COLO829 (cell line): ENCODE measurements at regions not wholly inside any gene's neighbourhood (a gene's known extent, or its start where the extent isn't known, plus 50 kb on each side); places are given as distances from the start of the nearest gene placed in this dataset.
"Not testable (repeated sequence)": the region's sequence is repeated elsewhere in the genome, so short reads cannot be mapped to it uniquely, and the experiment has no call there.

Experiments
- DNase-seq: peaks from one replicate; pipeline ENCODE4 v3.0.0; 2012; ENCODE audit warnings: low spot score

DNA sequence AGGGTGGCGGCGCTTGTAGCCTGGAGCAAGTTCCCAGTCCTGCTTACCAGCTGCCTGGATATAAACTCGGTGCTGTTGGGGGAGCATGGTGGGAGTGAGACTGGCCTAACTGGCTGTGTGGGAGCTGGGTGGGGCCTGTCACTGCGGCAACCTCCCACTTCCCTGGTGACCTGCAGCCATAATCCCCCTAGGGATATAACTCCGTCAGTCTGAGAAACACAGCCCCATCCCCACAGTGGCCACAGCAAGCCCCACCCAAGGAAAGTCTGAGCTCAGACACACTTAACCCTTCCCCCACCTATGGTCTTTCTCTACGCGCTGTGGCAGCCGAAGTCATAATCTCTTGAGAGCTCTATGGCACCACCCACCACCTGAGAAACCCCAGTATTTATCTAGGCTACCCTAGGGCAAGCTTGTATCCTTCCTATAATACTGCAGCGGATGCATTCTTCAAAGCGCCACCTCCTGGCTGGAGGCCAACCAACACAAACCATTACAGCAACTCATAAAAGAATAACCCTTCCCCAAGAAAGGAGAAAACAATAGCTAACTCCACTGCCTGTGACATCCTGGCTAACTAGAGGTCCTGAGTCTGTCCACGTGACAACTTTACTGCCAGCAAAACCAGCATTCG is 57.4 kb downstream of the ZNF648 start:
- DNase-seq, result no peak

DNA sequence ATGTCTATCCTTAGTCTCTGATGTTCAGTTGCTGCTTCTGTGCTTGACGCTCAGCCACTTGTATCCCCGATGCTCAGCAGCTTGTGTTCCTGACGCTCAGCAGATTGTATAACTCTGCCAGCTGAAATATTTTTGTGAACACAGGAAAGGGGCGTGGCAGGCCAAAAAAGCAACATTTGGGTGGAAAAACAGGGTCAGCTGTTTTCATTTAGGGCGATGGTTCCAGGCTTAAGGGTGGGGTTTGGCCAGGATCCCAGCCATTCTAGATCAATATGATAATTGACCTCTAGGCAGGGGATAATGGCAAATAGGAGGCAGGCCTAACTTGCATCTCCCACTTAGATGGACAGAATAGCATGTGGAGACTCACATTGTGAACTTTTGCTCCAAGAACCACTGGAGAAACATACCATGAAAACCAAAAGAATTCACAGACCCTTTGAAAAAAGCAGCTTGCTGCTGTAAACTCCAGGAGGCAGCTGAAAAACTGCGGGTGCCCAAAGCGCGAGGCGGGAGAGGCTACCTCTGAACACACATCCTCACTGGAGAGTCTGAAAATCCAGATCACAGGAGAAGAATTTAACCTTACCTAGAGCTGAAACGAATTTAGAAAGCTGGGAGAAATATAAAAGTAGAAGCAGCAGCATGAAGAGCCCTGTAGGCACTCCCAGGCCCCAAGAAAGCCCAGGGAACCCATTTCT is 58.3 kb downstream of the ZNF648 start:
- DNase-seq, result no peak

GRCh38 chr1:182002570-182002969 is 58.9 kb downstream of the ZNF648 start:
- DNase-seq, result no peak

- DNase-seq, result no peak
These were observed 62.7 kb downstream of the ZNF648 start for GRCh38 chr1:181998858-181999257.

DNA sequence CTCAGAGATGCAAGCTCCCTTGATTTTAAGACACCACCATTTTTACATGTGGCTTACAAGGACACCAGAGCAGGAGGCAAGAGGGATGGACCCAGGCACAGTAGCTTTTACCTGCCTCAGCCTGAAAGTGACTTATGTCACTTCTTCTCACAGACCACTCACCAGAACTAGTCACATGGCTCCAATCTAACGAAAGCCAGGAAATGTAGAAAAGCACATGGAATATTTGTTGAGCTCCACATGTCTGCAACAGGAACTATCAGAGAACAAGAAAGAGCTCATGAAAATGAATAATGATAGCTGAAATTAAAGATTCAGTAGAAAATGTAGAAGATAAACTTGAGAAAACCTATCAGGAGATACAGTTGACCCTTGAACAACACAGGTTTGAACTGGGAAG is 69.4 kb downstream of the ZNF648 start:
- DNase-seq, result no peak

- no peak for DNase-seq
These were observed 70.8 kb downstream of the ZNF648 start for GRCh38 chr1:181990728-181991127.

GRCh38 chr1:181989261-181989920 is 72.1 kb downstream of the ZNF648 start:
- no peak for DNase-seq

- DNase-seq, result no peak
These were observed 73.5 kb downstream of the ZNF648 start for GRCh38 chr1:181987996-181988395.

DNA sequence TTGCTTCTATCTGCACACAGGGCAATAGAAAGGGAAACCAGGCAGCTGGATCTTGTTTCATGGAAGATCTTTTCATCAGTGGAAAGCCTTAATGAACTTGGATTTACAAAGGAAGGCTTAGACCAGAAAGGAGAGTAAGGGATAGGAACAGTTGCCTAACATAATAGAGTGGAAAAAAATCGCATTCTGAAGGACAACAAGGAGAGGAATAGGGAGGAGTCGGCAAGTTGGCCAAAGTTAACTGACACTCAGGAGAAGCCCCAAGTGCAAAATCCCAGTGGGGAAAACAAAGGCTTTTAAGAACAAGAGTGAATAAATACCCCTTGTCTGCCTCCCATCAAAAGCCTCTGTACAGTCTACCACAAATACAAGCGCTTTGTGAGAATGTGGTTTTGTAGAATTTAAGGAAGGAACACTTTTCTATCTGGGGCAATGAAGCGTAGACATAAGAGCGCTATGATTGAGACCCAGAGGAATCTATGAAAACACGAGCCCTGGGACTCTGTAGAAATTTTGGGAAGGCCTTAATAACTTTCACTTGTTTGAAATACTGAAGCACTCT is 74.1 kb downstream of the ZNF648 start:
- DNase-seq, result peak; percentile 62

GRCh38 chr1:181986907-181987305 is 74.6 kb downstream of the ZNF648 start:
- no peak for DNase-seq

DNA sequence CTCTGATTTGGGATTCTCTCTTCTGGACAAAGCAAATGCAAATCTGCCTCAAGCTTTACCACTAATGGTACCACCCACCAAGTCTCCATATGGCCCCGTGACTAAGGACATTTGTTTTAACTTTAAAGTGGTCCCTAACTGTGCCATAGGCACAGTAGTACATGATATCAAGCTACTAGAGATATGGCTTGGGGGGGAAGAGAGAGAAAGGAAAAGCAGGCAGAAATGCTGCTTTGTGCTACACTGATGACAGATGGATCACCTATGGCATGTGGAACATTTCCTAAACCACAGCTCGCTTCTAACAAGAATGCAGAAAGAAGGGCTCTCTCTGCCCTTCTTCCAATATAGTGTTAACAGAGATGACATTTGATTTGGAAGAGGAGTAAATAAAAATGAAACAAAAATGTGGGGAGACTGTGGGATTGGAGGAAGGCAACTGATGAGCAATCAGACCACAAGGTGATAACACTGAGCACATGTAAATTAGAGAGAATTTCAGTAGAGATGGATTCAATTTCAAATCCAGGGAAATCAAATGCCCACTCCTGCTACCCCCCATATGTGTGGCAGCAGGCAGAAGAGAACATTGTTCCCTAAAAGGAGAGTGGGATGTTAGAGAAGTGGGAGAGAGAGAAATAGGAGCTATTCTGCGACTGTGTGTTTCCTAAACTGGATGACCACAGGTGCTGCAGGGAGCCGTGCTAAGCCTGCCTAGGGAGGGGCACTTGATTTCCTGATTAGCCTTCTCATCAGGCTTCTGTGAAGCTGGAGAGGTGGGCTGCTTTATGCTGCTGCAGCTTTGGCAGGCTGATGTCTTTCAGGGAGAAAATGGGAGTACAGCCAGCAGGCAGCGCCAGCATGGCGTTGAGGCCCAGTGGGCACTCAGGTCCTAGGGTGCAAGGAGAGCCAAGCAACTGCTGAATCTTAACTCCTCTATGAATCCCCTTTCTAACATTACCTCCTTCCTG is 75.3 kb downstream of the ZNF648 start:
- DNase-seq, result no peak

DNA sequence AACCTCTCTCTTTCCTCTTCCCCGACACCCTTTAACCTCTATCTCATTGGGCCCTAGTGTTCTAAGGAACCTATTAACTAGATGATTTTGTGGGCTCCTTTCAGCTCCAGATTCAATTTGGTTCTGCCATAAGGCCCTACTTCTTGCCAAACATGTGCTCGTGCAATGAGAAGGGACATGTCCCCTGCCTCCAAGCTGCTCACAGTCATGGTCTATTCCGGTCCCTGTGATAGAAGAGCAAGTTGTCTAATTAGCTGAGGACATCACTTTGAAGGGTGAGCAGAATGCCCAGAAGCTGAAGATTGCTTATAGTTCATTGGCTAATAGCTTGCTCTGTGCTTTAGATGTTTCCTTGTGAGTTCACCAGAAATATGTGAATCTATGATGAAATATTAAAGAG is 76.2 kb downstream of the ZNF648 start:
- no peak for DNase-seq

GRCh38 chr1:181984006-181984405 is 77.5 kb downstream of the ZNF648 start:
- DNase-seq, result no peak

- DNase-seq, result no peak
These were observed 79.7 kb downstream of the ZNF648 start for GRCh38 chr1:181981821-181982220.

DNA sequence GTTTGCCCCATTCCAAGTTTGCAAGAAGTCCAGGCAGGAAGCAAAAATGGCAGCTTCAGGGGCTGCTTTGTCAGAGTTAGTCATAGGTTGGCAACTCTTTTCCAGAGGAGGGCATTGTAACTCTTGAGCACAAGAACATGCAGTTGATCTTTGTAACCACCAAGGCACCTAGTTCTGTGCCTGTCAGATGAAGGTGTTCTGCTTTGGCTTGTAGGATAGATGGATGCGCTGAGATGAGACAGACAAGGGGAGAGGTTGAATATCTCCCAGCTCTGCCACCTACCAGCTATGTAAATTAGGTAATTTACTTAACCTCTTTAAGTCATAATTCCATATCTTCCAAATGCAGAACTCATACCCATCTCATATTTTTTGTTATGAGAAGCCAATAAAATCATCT is 89.3 kb downstream of the ZNF648 start:
- DNase-seq, result no peak

GRCh38 chr1:181971424-181971823 is 90.1 kb downstream of the ZNF648 start:
- no peak for DNase-seq

DNA sequence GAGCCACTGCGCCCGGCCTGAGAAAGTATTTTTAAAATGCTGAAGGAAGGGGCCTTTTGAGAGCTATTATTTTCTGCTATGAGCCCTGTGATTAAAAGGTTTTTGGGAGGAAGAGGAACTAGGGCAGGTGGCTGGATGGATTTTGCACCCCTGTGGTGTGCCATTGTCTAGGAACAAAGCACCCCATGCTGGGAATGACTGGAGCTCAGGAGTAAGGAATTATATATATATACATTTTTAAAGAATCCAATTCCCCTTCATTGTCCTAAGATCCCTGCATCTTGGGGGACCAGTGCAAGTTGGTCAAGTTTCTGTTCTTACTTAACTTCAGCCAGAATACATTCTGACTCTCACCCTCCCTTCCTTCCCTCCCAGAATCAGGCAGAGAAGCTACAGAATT is 91.6 kb downstream of the ZNF648 start:
- no peak for DNase-seq

GRCh38 chr1:181954696-181955095 is 106.8 kb downstream of the ZNF648 start:
- DNase-seq, result not testable (repeated sequence)

- not testable (repeated sequence) for DNase-seq
These were observed 107.3 kb downstream of the ZNF648 start for GRCh38 chr1:181954178-181954577.

- DNase-seq, result no peak
These were observed 107.9 kb downstream of the ZNF648 start for GRCh38 chr1:181953596-181953995.

DNA sequence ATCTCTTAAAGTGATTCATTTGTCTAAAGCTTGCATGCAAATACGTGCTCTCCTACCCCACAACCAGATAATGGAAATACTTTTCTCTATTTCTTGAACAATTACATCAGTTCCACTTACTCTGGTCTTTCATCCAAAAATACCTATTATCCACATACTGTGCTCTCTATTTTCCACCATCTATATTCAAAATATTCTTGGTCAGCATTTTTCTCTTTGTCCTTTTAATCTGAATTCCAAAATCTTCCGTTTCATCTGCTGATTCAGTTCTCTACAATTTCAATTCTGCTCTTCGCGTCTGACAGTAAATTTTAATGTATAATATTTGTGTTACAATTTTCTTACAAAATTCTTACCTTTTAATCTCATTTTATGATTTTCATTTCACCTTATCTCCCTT is 110.3 kb downstream of the ZNF648 start:
- no peak for DNase-seq

DNA sequence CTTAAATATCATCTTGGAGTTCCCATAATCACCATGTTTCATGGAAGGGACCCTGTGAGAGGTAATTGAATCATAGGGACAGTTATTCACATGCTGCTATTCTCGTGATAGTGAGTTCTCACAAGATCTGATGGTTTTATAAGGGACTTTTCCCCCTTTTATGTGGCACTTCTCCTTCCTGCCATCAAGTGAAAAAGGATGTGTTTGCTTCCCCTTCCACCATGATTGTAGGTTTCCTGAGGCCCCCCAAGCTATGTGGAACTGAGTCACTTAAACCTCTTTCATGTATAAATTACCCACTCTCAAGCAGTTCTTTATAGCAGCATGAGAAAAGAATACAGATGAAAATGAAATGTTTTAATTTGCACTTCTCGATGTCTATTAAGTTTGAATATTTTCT is 112.0 kb downstream of the ZNF648 start:
- no peak for DNase-seq
